A673 (cell line): ENCODE measurements at regions not wholly inside any gene's neighbourhood (a gene's known extent, or its start where the extent isn't known, plus 50 kb on each side); places are given as distances from the start of the nearest gene placed in this dataset.

Experiments
- CTCF ChIP-seq: fragments of 300-800, 200-600 bp; sonication (generic); conservative IDR thresholded peaks from 2 replicates; pipeline ENCODE4 v1.5.1; 2017; ENCODE audit warnings: low read depth, mild to moderate bottlenecking, antibody characterized with exemption, low read length, moderate library complexity, mixed read lengths
- EZH2 ChIP-seq: fragments of 200-600 bp; sonication (generic); IDR thresholded peaks from 2 replicates; pipeline ENCODE4 v1.6.1; 2017; ENCODE audit warnings: borderline replicate concordance, low read depth, mild to moderate bottlenecking, mixed read lengths, antibody characterized with exemption, low read length; ENCODE audit not compliant: poor library complexity, severe bottlenecking

GRCh38 chr4:138702190-138702824 lies 313.3 kb upstream of the NOCT start:
- TF ChIP-seq CTCF (no peak), EZH2 (no peak)
